GM21381 (cell line): ENCODE measurements at regions not wholly inside any gene's neighbourhood (a gene's known extent, or its start where the extent isn't known, plus 50 kb on each side); places are given as distances from the start of the nearest gene placed in this dataset.
"Not testable (repeated sequence)": the region's sequence is repeated elsewhere in the genome, so short reads cannot be mapped to it uniquely, and the experiment has no call there.

Source experiments
- ATAC-seq: cut with Tn5 transposase; IDR thresholded peaks from one replicate; pipeline ENCODE4 v1.9.1; 2021; ENCODE audit warnings: mild to moderate bottlenecking, moderate library complexity; ENCODE audit not compliant: unreplicated experiment

- ATAC-seq: no peak
Measured at GRCh38 chr2:234375176-234375880, 121.6 kb downstream of the ARL4C start.

DNA sequence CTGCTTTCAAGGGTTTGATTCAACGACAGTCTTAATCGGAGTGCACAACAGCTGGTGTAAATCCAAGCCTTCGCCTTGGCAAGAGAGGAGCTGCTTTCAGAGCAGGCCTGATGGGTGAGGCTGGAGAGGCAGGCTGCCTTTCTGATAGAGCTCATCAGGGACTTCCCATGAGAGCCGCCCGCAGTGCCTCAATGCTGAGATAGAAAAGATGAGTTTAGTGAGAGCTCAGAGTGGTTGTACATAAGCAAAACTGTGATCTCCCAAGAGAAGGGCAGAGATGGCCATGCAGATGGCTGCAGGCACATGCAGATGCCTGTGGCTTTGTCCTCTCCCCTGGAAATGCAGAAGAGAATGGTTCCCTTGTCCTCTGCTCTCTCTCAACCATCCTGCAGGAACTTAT lies 122.1 kb downstream of the ARL4C start:
- no peak for ATAC-seq

- ATAC-seq: no peak
Measured at GRCh38 chr2:234374150-234374508, 122.8 kb downstream of the ARL4C start.

DNA sequence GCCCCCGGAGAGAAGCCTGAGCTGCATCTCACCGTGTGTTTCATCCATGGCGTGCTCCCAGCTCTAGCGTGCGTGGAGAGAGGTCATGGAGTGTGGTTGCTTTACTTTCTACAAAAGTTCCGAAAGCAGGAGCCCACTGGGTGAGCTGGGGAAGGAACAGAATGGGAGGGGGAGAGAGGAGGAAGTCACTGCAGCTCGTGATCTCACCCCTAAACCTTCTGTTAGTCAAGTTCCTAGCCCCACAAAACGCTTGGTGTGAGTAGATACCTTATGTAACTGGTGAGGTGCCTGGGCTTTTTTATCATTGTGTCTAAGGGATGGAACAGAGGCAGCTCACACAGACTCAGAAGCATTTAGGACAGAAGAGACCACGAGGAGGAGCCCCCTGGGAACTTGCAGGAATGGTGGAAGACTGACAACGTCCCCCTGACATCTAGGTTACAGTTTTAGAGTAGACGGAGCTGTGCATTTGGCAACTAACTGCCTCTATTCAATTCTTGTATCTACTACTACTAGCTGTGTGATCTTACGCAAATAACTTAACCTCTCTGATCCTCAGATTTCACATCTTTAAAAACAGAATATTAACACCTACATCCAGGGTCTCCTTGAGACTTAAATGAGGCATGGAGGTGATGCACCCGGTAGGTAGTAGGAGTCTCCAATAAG lies 123.3 kb downstream of the ARL4C start:
- ATAC-seq: no peak

- ATAC-seq: no peak
Measured at GRCh38 chr2:234373060-234373459, 123.8 kb downstream of the ARL4C start.

DNA sequence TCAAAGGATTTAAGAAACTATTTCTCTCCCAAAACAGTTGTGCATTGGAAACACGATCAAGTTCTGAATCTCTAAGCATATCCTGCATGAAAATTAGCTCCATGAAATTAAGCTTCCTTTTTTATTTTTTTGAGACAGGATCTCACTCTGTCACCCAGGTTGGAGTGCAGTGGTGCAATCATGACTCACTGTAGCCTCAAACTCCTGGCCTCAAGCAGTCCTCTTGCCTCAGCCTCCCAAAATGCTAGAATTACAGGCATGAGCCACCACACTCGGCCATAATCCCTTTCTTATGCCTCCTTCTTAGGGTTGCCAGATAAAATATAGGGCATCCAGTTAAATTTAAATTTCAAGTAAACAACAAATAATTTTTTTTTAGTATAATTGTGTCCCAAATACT lies 124.4 kb downstream of the ARL4C start:
- ATAC-seq: no peak

DNA sequence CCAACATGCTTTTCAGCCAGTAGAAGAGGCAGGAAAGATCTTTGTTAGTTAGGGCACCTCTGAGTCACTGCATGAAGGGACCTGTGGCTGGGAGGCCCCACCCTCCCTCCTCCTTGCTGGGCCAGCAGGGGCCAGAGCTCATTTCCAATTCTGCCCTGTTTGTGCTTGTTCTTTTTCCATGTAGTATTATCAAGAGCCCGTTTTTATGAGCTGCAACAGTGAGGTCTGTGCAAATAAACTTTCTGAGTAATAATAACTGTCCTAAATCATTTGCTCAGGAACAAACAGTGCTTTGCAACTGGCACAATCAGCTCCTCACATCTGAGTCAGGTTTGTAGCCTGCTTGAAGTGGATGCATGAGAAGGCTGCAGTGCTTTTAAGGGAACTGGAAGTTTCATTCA lies 128.0 kb downstream of the ARL4C start:
- no peak for ATAC-seq

DNA sequence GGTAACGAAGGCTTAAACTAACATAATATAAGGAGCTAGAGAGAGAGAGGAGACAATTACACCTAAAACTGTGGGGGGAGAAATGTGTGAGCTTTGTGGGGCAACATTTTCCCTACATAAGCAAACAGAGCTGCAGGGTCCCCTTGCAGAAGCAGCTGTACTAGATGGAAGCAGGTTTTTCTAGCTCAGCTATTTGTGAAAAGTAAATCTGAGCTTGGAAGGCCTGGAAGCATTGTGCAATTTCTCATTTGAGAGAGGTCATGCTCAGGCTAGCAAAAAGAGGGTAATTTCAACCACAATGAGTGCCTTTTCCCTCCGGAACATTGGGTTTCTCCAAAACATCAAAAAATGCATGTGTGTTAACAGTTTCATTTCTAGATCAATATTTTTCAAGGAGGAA lies 130.0 kb downstream of the ARL4C start:
- ATAC-seq: no peak

DNA sequence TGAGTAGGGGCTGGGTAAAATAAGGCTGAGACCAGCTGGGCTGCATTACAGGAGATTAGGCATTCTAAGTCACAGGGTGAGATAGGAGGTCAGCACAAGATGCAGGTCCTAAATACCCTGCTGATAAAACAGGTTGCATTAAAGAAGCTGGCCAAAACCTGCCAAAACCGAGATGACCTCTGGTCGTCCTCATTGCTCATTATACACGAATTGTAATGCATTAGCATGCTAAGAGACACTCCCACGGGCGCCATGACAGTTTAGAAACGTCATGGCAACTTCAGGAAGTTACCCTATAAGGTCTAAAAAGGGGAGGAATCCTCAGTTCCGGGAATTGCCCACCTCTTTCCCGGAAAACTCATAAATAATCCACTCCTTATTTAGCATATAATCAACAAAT lies 132.2 kb downstream of the ARL4C start:
- ATAC-seq: no peak

GRCh38 chr2:234363647-234364294 lies 133.1 kb downstream of the ARL4C start:
- ATAC-seq: no peak

GRCh38 chr2:234363011-234363487 lies 133.8 kb downstream of the ARL4C start:
- ATAC-seq: no peak

DNA sequence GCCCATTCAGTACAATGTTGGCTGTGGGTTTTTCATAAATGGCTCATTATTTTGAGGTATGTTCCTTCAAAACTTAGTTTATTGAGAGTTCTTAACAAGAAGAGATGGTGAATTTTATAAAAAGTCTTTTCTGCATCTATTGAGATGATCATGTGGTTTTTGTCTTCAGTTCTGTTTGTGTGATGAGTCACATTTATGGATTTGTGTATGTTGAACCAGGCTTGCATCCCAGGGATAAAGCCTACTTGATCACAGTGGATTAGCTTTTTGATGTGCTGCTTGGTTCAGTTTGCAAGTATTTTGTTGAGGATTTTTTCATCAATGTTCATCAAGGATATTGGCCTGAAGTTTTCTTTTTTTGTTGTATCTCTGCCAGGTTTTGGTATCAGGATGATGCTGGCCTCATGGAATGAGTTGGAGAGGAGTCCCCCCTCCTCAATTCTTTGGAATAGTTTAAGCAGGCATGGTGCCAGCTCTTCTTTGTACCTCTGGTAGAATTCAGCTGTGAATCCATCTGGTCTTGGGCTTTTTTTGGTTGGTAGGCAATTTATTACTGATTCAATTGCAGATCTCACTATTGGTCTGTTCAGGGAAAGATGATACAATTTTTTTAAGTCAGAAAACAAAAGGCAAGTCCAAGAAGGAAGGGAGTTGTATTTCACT lies 136.4 kb downstream of the ARL4C start:
- ATAC-seq: not testable (repeated sequence)

DNA sequence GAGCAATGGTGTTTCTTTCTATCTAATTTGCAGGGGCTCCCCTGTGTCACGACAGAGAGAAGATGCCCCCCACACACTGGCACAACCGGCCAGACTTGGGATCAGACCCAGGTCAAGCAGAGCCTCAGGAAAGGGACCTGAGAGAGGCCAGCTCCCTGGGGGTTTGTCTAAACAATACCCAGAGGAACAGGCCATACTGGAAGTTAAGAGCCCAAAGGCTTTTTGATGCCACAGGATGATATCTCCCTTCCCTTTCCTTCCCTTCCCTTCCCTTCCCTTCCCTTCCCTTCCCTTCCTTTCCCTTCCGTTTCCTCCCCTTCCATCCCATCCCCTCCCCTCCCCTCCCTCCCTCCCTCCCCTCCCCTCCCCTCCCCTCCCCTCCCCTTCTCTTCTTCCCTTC lies 139.2 kb downstream of the ARL4C start:
- no peak for ATAC-seq

DNA sequence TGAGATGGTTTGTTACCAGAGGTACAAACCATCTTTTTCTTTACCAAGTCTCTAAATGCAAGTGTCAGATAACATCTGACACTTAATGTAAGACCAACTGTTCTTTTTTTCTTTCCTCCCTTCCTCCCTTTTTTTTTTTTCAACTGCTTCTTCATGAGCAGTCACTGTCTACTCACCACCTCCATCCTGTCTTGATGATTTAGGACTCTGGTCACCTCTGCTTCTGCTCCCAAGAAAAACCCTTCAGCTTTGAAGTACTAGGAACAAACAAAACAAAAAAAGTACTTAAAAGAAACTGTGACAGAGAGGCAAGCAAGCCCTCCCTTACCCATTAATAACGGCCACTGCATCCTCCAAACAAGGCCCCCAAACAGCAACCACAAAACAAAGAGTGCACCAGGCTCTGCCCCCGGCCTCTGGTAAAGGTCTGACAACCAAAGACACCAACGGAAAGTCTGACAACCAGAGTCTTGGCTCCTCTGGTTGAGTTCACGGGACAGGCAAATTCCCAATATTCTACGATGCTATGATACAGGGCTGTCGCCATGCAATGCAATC lies 141.0 kb downstream of the ARL4C start:
- ATAC-seq: no peak

- ATAC-seq: no peak
Measured at GRCh38 chr2:234355021-234355720, 141.7 kb downstream of the ARL4C start.

DNA sequence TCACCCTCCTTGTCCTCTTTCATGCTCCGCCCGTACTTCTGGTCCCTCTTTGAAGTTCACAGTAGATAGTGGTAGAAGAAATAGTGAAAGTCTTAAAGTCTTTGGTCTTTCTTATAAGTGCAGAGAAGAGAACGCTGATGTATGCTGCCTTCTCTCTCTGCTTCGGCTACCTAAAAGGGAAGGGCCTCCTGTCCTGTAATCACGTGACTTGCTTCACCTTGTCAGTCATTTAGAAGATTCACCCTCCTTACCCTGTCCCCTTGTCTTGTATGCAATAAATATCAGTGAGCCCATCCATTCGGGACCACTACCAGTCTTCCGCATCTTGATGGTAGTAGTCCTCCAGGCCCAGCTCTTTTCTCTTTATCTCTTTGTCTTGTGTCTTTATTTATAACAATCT lies 144.6 kb downstream of the ARL4C start:
- ATAC-seq: no peak

DNA sequence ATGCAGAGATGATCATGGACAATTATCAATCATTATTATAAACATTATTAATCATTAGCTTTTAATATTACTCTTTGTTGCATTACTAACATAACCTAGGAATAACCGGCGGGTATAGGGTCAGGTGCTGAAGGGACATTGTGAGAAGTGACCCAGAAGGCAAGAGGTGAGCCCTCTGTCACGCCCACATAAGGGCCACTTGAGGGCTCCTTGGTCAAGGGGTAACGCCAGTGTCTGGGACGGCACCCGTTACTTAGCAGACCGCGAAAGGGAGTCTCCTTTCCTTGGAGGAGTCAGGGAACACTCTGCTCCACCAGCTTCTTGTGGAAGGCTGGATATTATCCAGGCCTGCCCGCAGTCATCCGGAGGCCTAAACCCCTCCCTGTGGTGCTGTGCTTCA lies 145.0 kb downstream of the ARL4C start:
- ATAC-seq: not testable (repeated sequence)

GRCh38 chr2:234348081-234348480 lies 148.8 kb downstream of the ARL4C start:
- no peak for ATAC-seq

- ATAC-seq: no peak
Measured at GRCh38 chr2:234345921-234346320, 151.0 kb downstream of the ARL4C start.

DNA sequence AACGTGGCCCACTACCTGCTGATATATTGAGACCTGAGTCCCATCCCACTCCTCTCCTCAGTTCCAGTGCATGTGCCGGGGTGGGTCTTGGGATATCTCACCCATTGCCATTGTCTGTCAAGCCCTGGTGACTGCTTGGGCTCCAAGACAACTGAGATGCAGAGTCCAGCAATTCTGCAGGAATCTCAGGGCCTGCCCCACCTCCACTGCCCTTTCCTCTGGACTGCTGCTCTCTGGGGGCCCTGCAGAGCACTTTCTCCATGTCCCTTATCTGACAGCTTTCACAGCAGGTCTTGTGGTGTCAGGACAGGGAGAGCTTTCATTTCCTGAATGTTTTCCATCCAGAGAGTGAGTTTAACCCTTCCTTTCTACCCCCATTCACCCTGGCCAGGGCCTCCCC lies 152.9 kb downstream of the ARL4C start:
- no peak for ATAC-seq

DNA sequence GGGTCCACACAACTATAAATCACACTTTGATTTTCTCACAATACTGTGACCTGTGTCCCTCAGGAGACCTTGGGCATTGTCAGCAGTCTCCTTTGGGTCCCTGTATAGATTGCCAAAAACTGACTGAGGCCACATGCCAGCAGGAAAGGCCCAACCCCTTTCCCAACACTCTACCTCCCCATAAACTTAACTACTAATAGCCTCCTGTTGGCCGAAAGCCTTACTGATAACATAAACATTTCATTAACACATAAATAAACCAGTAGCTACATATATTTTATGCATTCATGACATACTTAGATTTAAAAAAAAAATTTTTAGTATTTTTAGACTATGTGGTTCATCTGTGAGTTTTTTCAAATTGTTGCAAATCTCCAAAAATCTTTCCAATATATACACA lies 153.5 kb downstream of the ARL4C start:
- ATAC-seq: no peak
